GM21367 (cell line): ENCODE measurements at regions not wholly inside any gene's neighbourhood (a gene's known extent, or its start where the extent isn't known, plus 50 kb on each side); places are given as distances from the start of the nearest gene placed in this dataset.

Experiments
- ATAC-seq: cut with Tn5 transposase; IDR thresholded peaks from one replicate; pipeline ENCODE4 v1.9.1; 2021; ENCODE audit not compliant: unreplicated experiment

GRCh38 chr2:222993920-222994650, 57.9 kb upstream of the KCNE4 start:
- no peak for ATAC-seq

DNA sequence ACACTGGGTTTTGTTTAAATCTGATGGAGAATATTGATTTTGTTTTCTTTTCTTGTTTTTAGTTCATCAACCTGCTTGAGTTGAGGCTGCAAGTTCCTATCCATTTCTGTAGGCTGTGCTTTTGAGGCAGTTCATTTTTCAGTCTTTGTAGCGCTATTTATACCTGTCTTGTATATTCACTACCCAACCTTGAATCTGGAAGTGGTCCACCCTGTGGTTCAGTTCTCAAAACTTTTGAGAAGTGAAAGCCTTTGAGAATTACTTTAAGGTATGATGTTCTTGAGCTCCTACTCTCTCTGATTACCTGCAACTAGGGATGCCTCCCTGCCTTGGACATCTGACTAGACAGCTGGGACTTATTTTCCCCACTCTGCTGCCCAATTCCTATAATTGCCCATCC, 53.5 kb upstream of the KCNE4 start:
- peak; percentile 97 for ATAC-seq

GRCh38 chr2:223000872-223001796, 50.9 kb upstream of the KCNE4 start:
- ATAC-seq: no peak

DNA sequence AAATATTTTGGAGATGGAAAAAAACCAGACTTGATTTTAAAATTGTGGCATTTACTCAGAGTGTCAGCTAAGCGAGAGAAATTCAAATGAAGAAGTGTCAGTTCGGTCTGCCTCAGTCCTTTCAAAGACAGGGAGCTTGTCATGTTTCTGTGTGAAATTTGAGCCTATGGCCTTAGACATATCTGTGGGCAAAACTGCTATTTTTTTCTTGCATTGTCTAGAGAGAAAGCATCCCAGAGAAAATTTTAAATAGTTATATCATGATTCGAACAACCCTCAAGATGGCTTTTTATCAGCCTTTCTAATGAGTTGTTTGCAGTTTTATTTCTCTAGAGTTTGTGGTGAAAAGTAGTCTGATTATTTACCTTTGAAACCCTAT, 50.2 kb upstream of the KCNE4 start:
- ATAC-seq: no peak
